GM20000 (cell line): ENCODE measurements at regions not wholly inside any gene's neighbourhood (a gene's known extent, or its start where the extent isn't known, plus 50 kb on each side); places are given as distances from the start of the nearest gene placed in this dataset.

Source experiments
- DNase-seq: peaks from one replicate; pipeline ENCODE4 v3.0.0; 2012; ENCODE audit warnings: low spot score
- TF ChIP-seq, protein P1 (sequence below): IDR thresholded peaks from 2 replicates; pipeline ENCODE4 v1.5.1; 2012; ENCODE audit warnings: mild to moderate bottlenecking, control low read depth; ENCODE audit errors: extremely low read depth, missing control alignments

DNA sequence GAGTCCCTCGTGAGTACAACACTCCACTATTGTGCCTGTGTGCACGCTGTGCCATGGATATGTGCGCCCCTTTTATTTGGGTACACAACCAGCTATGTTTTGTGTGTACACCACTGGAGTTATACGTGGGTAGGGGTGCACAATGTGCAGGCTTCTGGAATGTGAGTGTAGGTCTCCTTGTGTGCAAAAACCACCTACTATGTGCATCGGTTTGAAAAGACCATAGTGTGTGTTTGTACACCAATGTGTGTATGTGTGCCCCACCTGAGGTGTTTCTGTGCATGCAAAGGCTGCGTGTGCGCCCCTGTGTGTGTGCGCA, 86.4 kb upstream of the ALDH1L1 start:
- no peak for DNase-seq
- TF ChIP-seq, protein P1, sequence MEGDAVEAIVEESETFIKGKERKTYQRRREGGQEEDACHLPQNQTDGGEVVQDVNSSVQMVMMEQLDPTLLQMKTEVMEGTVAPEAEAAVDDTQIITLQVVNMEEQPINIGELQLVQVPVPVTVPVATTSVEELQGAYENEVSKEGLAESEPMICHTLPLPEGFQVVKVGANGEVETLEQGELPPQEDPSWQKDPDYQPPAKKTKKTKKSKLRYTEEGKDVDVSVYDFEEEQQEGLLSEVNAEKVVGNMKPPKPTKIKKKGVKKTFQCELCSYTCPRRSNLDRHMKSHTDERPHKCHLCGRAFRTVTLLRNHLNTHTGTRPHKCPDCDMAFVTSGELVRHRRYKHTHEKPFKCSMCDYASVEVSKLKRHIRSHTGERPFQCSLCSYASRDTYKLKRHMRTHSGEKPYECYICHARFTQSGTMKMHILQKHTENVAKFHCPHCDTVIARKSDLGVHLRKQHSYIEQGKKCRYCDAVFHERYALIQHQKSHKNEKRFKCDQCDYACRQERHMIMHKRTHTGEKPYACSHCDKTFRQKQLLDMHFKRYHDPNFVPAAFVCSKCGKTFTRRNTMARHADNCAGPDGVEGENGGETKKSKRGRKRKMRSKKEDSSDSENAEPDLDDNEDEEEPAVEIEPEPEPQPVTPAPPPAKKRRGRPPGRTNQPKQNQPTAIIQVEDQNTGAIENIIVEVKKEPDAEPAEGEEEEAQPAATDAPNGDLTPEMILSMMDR, result no peak

DNA sequence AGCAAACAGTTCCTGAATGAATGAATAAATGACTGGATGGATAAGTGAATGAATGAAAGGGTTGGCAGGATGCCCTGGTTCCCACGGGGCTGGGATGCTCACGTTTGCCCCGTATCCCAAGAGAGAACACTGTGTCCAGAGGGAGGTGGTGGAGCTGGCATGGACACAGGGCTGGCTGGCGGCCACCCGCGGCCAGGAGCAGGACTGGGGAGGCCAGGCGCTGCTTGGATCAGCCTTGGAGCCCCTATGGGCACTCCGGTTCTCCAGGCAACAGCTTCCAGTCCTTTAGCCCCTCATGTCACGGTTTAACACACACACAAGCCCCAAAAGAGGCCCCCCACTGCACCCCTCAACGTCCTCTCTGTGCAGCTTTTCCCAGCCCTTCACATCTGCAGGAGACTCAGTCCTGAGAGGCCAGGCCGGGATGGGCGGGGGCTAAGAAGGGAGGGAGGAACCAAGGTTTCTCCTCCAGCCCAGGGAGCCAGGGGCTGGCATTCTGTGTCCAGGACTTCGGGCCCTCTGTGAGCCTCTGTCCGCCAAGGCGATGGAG, 86.0 kb upstream of the ALDH1L1 start:
- TF ChIP-seq, protein P1, result no peak

DNA sequence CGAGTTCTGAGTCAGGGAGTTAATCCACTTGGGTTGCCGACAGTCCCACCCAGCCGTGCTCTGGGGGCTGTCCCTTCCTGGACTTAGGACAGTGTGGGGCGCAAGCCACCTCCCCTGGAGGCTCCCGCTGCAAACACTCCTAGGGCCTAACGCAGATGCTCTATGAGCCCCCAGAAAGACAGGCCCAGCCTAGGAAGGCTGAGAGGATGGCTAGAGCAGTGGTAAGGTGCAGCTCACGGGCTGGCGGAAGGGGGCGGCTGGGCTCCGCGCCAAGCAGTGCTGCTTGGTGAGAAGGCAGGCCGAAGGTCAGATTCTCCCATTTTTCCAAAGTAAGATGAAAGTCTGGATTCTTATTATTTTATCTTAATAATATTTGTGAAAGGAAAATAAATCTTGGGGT, 84.6 kb upstream of the ALDH1L1 start:
- DNase-seq, result no peak

More for the DNA sequence above, 86.0 kb upstream of the ALDH1L1 start:
- DNase-seq, result no peak

DNA sequence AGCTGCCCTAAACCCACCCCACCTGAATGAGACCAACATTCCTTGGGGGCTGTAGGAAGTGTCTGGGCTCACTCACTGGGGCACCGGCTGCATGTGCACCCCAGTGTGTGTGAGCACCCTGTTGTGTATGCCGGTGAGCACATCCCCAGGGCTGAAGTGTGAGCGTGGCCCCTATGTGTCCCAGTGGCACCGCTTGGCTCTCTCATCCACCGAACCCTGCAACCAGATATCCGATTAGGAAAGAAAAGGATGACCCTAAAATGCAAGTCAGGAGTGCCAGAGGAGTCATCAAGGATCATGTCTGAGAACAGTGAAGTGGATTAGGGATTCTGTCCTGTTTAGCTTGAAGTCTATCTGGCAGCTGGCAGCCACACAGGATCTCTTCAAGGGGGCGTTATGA, 84.0 kb upstream of the ALDH1L1 start:
- DNase-seq, result no peak
- TF ChIP-seq, protein P1, result no peak

More for the DNA sequence above, 84.6 kb upstream of the ALDH1L1 start:
- TF ChIP-seq, protein P1, result no peak

DNA sequence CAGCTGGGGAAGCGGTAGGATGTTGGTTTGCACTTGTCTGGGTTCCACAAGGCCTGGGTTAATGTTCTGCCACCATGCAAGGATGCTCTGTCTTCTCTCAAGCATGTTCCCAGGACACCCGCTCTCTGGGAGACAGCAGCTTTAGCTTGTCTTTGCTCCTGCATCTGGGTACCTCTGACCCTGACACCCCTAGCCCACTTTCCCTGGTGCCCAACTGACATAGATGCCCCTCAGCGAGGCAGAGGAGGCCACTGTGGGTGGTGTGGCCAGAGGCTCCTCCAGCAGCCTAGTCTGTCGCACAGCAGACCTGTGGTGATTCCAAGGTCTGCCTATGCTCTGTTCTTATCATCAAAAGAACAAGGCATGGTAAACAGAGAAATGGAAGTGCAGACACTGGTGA, 83.6 kb upstream of the ALDH1L1 start:
- DNase-seq, result no peak
- TF ChIP-seq, protein P1, result no peak

DNA sequence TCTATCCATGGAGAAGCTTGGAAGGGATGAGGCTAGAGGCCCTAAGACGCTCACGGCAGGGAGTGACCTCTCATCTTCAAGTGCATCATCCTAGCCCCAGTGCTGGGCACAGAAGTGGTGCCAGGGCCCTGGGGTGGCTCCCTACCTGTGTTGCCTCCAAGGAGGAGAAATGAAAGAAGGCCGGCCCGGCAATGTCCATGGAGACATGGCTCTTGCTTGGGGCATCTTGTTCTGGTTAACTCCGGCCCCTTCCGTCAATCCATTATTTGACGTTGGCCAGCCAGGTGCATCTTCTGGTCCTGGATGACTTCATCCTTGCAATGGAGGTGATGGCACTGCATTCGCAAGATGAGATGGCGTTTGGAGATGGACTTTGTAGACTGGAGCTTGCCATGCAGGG, 83.2 kb upstream of the ALDH1L1 start:
- TF ChIP-seq, protein P1, result no peak
- DNase-seq, result no peak

DNA sequence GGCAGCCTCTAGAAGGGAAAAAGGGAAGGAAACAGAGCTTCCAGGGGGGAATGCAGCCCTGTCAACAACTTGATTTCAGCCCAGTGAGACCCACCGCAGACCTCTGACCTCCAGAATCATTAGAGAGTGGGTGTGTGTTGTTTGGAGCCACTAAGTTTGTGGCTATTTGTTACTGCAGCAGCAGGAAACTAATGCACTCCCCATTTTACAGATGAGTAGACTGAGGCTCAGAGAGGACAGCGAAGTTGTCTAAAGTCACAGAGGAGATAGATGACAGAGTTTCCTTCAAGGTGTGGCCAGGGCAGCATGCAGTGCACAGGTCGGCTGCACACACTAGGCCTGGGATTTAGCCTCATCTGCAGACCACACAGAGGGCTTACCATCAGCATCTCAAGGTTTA, 81.8 kb upstream of the ALDH1L1 start:
- DNase-seq, result no peak
- TF ChIP-seq, protein P1, result no peak
